ENCODE measurements at regions not wholly inside any gene's neighbourhood (a gene's known extent, or its start where the extent isn't known, plus 50 kb on each side); places are given as distances from the start of the nearest gene placed in this dataset.

DNA sequence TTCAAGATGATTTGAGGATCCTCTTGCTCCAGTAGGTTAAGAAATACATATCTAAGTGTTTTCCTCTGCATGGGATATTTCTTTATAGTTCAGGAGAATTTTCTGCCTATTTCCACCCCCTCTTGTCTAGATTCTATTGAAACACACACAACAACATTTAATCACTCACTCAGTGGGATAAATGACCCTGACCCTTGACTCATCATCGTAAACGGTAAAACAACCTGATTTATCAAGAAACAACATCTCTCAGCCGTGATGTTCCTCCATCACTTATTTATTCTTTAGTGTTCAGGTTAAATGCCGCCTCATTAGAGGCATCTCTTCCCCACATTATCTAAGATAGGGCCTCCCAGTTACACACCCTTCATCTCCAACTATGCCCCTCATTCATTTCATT is 208.7 kb upstream of the FMN2 start:
- H3K36me3 ChIP-seq (ENCODE audit: control insufficient read depth in 2 of 4, insufficient read depth in 4 of 4, low read length in 3 of 4): no peaks in the 10 kb centered on the region
- no peak overlapping the region for H3K4me2 ChIP-seq (ENCODE audit: insufficient read depth in 1 of 2, low read depth in 2 of 2, low read length in 2 of 2)
- H3K27me3 ChIP-seq (replicated peaks in 1 of 4; ENCODE audit: control insufficient read depth in 3 of 4, extremely low read depth in 1 of 4, insufficient read depth in 3 of 4, low read length in 3 of 4): no peaks in the 10 kb centered on the region
- CTCF ChIA-PET (ENCODE audit: partially characterized antibody): no interaction called here
- DNase-seq (ENCODE audit: low read depth in 1 of 2, low spot score in 2 of 2): no peak
- H3K27ac ChIP-seq (ENCODE audit: low read depth, low read length): no peak overlapping the region
- no peaks in the 10 kb centered on the region; the same call in 1 of the 2 replicates for H3K23me2 ChIP-seq (ENCODE audit: low read depth, low read length)
- no peak overlapping the region for H2AK5ac ChIP-seq (ENCODE audit: low read depth, low read length)
- no peak overlapping the region for H3K9ac ChIP-seq (replicated peaks in 1 of 4; ENCODE audit: extremely low read depth in 1 of 4, low read depth in 3 of 4, low read length in 3 of 4)
- no peak overlapping the region for H3K18ac ChIP-seq (ENCODE audit: extremely low read depth, low read length)
- no peak overlapping the region for H3K4me3 ChIP-seq (ENCODE audit: extremely low read depth in 1 of 4, insufficient read depth in 2 of 4, low read depth in 3 of 4, low read length in 4 of 4)
- no peak for TF ChIP-seq GTF2F1 (IDR thresholded peaks at IDR 0.05; ENCODE audit: borderline replicate concordance, low read depth, low read length)
- TF ChIP-seq TCF12 (IDR thresholded peaks at IDR 0.05; ENCODE audit: low read depth, low read length): no peak
- no peak overlapping the region for H2BK5ac ChIP-seq (ENCODE audit: low read depth, low read length)
- H3K4me1 ChIP-seq (replicated peaks in 1 of 4; ENCODE audit: control insufficient read depth in 3 of 4, insufficient read depth in 4 of 4, low read length in 3 of 4): peaks cover 0 to 4% (median under 1%) of the 10 kb centered on the region in 4 experiments; a peak in 1 of 7 replicates
- no peak overlapping the region for H4K5ac ChIP-seq (ENCODE audit: insufficient read length, low read depth, low read length)
- WGBS, 2 experiments (ENCODE audit: extremely low coverage in 1 of 2, insufficient coverage in 1 of 2, insufficient read length in 1 of 2, insufficient replicate concordance in 2 of 2, low coverage in 1 of 2, low lambda C conversion rate in 2 of 2, missing lambda C conversion rate in 1 of 2): 95% methylated on average over 4 of the region's 4 CpGs; no CpG with 5 or more reads in 1 of the 2 experiments
- no peak overlapping the region for H3K14ac ChIP-seq (ENCODE audit: insufficient read length)
- no peaks in the 10 kb centered on the region for H3K9me3 ChIP-seq (ENCODE audit: insufficient read depth in 2 of 2, low read depth in 1 of 2, low read length in 1 of 2)
- H3K79me2 ChIP-seq (ENCODE audit: control insufficient read depth in 1 of 2, insufficient read depth in 2 of 2, low read length in 2 of 2): no peaks in the 10 kb centered on the region
- no peak overlapping the region for H4K91ac ChIP-seq (replicated peaks; ENCODE audit: insufficient read length, low read length)
- no peak overlapping the region for H4K8ac ChIP-seq (ENCODE audit: extremely low read depth, insufficient read depth, low read length)
- H2BK20ac ChIP-seq (ENCODE audit: low read length): no peak overlapping the region
- H2BK12ac ChIP-seq (ENCODE audit: low read depth, low read length): no peak overlapping the region
- POLR2A ChIA-PET (ENCODE audit: partially characterized antibody): no interaction called here
- no peak overlapping the region for H2BK15ac ChIP-seq (ENCODE audit: low read length)
- no peaks in the 10 kb centered on the region for H4K20me1 ChIP-seq (replicated peaks in 1 of 2; ENCODE audit: control insufficient read depth in 1 of 2, insufficient read depth in 2 of 2, low read length in 2 of 2)
- H3K23ac ChIP-seq (ENCODE audit: insufficient read length): no peak overlapping the region
- H2BK120ac ChIP-seq (replicated peaks; ENCODE audit: low read depth, low read length): no peak overlapping the region
- no peak overlapping the region for H2AFZ ChIP-seq (ENCODE audit: low read length)
- no peaks in the 10 kb centered on the region for H3K79me1 ChIP-seq (ENCODE audit: low read depth, low read length)
- no peak overlapping the region for H3K56ac ChIP-seq (replicated peaks; ENCODE audit: insufficient read length, low read depth, low read length)
- FAIRE-seq: no peak
- no peak overlapping the region for H3K4ac ChIP-seq (replicated peaks; ENCODE audit: insufficient read length, low read depth, low read length)

Measured in H1 (cell line).